ENCODE measurements at regions not wholly inside any gene's neighbourhood (a gene's known extent, or its start where the extent isn't known, plus 50 kb on each side); places are given as distances from the start of the nearest gene placed in this dataset.
"Not testable (repeated sequence)": the region's sequence is repeated elsewhere in the genome, so short reads cannot be mapped to it uniquely, and the experiment has no call there.

DNA sequence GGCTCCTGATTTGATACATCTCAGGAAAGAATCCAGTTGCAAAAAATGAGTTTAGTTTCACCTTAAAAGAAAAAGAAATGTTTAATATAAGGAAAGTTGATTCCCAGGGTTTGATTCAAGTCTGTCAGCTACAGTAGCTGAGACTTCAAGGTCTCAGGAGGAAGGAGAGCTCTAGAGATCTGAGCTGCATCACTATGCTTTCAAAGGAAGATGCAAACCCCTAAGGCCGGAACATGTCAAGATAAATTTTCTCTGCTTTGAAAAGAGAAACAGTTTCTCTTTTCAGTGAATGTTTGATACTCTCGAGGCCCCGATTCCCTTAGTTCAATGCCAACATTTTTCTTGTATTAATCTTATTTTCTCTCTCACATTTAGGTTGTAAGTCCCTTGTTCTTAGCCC, 128.6 kb downstream of the RGPD3 start:
- no peaks in the 10 kb centered on the region for H3K4me1 Mint-ChIP-seq (ENCODE audit: low read depth)
- H3K27me3 Mint-ChIP-seq (ENCODE audit: low read depth) = no peaks in the 10 kb centered on the region
- no peak overlapping the region for H3K4me3 Mint-ChIP-seq (ENCODE audit: low read depth)
- DNase-seq (ENCODE audit: low spot score) = no peak
- intact Hi-C loops (cut with micrococcal nuclease) = no loop called here
- no peaks in the 10 kb centered on the region for H3K9me3 Mint-ChIP-seq
- H3K36me3 Mint-ChIP-seq (ENCODE audit: low read depth) = no peaks in the 10 kb centered on the region
- no peak overlapping the region for H3K27ac Mint-ChIP-seq

DNA sequence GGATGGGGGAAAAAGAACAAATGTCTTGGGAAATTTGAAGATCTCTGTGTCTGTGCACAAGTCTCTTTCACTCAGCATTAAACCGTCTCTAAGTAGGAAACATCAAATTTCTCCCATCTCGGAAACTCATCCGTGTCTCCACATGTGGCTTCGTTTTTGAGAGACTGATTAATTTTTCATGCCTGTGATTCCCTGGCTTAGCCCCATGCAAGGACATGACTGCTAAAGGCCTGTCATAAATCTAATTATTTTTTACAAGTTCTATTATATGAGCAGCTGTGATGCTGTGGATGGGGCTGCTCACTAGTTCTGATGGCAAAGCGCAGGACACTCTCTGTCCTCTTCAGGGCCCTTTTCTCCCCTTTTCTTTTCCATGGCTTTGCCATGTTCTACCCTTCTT, 129.1 kb downstream of the RGPD3 start:
- Mint-ChIP-seq H3K36me3 (ENCODE audit: low read depth) (no peaks in the 10 kb centered on the region), H3K27ac (no peak overlapping the region), H3K4me1 (ENCODE audit: low read depth) (no peaks in the 10 kb centered on the region), H3K27me3 (ENCODE audit: low read depth) (no peaks in the 10 kb centered on the region), H3K9me3 (no peaks in the 10 kb centered on the region), H3K4me3 (ENCODE audit: low read depth) (no peak overlapping the region)
- intact Hi-C loops (cut with micrococcal nuclease) = no loop called here
- DNase-seq (ENCODE audit: low spot score) = no peak

DNA sequence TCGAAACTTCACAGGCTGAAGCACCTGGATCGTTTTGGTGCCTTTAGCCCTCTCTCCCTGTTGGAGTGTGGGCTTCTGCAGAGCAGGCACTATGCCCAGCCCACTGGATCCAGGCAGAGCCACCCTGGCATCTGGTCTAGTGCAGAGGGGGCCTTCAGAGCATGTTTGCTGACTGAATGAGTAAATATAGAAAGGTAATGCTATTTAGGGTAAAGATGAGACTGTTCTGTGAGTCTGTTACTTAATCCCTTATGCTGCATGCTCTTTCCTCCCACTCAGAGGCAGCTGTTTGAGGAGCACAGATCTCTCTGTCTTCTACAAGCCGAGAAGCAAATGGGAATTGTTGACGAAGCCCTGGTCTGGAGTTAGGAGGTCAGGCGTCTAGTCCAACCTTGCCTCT, 130.2 kb downstream of the RGPD3 start:
- H3K36me3 Mint-ChIP-seq (ENCODE audit: low read depth) = no peaks in the 10 kb centered on the region
- no peak overlapping the region for H3K27ac Mint-ChIP-seq
- DNase-seq (ENCODE audit: low spot score) = no peak
- no peak overlapping the region for H3K4me3 Mint-ChIP-seq (ENCODE audit: low read depth)
- H3K9me3 Mint-ChIP-seq = no peaks in the 10 kb centered on the region
- intact Hi-C loops (cut with micrococcal nuclease) = no loop called here
- H3K4me1 Mint-ChIP-seq (ENCODE audit: low read depth) = no peaks in the 10 kb centered on the region
- H3K27me3 Mint-ChIP-seq (ENCODE audit: low read depth) = no peaks in the 10 kb centered on the region

DNA sequence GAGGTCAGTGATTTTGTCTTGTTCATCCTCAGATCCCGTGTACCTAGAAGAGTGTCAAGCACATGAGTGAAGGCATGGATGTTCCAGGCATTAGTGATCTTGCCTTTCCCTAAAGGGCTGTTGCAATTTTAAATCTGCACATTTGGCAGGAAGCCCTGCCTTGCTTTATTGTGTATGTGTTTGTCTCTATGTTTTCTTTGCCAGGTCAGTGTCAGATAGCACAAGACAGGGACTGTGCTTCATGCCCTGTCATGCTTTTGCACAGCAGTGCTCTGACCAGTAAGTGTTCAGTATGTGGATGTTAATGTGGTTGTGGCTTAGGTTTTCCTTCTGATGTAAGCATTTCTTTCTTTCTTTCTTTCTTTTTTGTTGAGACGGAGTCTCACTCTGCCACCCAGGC, 131.5 kb downstream of the RGPD3 start:
- H3K27ac Mint-ChIP-seq = no peak overlapping the region
- H3K36me3 Mint-ChIP-seq (ENCODE audit: low read depth) = no peaks in the 10 kb centered on the region
- H3K4me1 Mint-ChIP-seq (ENCODE audit: low read depth) = no peaks in the 10 kb centered on the region
- no peaks in the 10 kb centered on the region for H3K9me3 Mint-ChIP-seq
- no peak for DNase-seq (ENCODE audit: low spot score)
- H3K27me3 Mint-ChIP-seq (ENCODE audit: low read depth) = no peaks in the 10 kb centered on the region
- intact Hi-C loops (cut with micrococcal nuclease) = no loop called here
- no peak overlapping the region for H3K4me3 Mint-ChIP-seq (ENCODE audit: low read depth)

DNA sequence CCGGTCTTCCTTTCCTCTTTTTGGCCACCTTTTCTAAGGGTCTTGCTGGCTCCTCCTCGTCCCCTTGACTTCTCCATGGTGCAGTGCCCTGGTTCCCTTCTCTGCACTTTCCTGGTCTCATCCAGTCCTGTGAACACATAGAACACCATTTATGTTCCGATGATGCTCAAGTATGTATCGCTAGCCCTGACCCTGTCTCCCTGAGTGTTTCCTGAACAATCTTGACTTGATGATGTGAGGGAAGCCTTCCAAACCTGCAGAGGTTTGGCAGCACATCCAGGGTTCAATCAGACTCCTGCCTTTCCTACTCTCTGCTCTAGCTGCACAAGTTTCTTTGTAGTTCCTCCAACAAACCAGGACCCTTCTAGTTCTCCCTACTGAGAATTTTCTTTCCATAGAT, 132.1 kb downstream of the RGPD3 start:
- intact Hi-C loops (cut with micrococcal nuclease) = no loop called here
- H3K27ac Mint-ChIP-seq = no peak overlapping the region
- H3K4me1 Mint-ChIP-seq (ENCODE audit: low read depth) = no peaks in the 10 kb centered on the region
- H3K9me3 Mint-ChIP-seq = no peaks in the 10 kb centered on the region
- DNase-seq (ENCODE audit: low spot score) = no peak
- H3K36me3 Mint-ChIP-seq (ENCODE audit: low read depth) = no peaks in the 10 kb centered on the region
- no peak overlapping the region for H3K4me3 Mint-ChIP-seq (ENCODE audit: low read depth)
- H3K27me3 Mint-ChIP-seq (ENCODE audit: low read depth) = no peaks in the 10 kb centered on the region

DNA sequence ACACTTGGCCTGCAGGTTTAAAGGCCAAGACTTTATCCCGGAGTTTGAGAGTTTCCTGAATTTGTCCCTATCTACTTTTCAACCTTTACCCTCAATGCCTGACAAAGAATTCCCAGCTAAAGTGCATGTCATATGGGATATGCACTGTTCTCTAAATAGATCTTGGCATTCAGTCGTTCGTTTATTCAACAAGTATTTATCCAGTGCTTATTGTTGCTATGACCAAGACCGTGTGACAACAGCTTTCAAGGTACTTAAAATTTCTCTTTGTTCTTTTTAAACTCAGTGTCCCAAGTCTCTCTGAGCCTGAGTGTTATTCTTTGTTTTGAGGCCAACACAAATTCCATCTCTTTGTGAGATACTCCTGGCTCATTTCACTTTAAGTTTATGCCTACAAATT, 133.4 kb downstream of the RGPD3 start:
- no peak for DNase-seq (ENCODE audit: low spot score)
- Mint-ChIP-seq H3K4me1 (ENCODE audit: low read depth) (no peaks in the 10 kb centered on the region), H3K36me3 (ENCODE audit: low read depth) (no peaks in the 10 kb centered on the region), H3K27ac (no peak overlapping the region), H3K4me3 (ENCODE audit: low read depth) (no peak overlapping the region), H3K9me3 (no peaks in the 10 kb centered on the region), H3K27me3 (ENCODE audit: low read depth) (no peaks in the 10 kb centered on the region)
- intact Hi-C loops (cut with micrococcal nuclease) = no loop called here

DNA sequence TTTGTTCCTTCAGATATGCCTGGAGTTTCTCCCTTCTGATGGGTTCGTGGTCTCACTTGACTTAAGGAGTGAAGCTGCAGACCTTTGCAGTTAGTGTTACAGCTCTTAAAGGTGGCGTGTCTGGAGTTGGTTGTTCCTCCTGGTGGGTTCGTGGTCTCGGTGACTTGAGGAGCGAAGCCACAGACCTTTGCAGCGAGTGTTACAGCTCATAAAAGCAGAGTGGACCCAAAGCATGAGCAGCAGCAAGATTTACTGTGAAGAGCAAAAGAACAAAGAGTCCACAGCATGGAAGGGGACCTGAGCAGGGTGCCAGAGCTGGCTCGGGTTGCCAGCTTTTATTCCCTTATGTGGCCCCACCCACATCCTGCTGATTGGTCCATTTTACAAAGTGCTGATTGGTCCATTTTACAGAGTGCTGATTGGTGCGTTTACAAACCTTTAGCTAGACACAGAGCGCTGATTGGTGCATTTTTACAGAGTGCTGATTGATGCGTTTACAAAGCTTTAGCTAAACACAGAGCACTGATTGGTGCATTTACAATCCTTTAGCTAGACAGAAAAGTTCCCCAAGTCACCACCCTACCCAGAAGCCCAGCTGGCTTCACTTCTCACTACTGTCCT, 134.8 kb downstream of the RGPD3 start:
- H3K9me3 Mint-ChIP-seq; H3K27me3 Mint-ChIP-seq (ENCODE audit: low read depth); H3K27ac Mint-ChIP-seq; H3K36me3 Mint-ChIP-seq (ENCODE audit: low read depth); intact Hi-C loops (cut with micrococcal nuclease); H3K4me3 Mint-ChIP-seq (ENCODE audit: low read depth); H3K4me1 Mint-ChIP-seq (ENCODE audit: low read depth); DNase-seq (ENCODE audit: low spot score): not testable (repeated sequence)

DNA sequence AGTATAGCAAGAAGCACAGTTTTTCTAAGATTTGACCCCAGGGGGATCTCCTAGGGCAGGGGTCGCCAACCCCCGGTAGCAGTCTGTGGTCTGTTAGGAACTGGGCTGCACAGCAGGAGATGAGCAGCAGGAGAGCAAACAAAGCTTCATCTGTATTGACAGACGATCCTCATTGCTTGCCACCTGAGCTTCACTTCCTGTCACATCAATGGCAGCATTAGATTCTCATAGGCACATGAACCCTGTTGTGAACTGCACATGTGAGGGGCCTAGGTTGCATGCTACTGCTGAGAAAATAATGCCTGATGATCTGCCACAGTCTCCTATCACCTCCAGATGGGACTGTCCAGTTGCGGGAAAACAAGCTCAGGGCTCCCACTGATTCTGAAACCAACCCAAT, 136.2 kb downstream of the RGPD3 start:
- intact Hi-C loops (cut with micrococcal nuclease) = no loop called here
- DNase-seq (ENCODE audit: low spot score) = no peak
- Mint-ChIP-seq H3K4me1 (ENCODE audit: low read depth) (no peaks in the 10 kb centered on the region), H3K27ac (no peak overlapping the region), H3K36me3 (ENCODE audit: low read depth) (no peaks in the 10 kb centered on the region), H3K4me3 (ENCODE audit: low read depth) (no peak overlapping the region), H3K27me3 (ENCODE audit: low read depth) (no peaks in the 10 kb centered on the region), H3K9me3 (no peaks in the 10 kb centered on the region)

DNA sequence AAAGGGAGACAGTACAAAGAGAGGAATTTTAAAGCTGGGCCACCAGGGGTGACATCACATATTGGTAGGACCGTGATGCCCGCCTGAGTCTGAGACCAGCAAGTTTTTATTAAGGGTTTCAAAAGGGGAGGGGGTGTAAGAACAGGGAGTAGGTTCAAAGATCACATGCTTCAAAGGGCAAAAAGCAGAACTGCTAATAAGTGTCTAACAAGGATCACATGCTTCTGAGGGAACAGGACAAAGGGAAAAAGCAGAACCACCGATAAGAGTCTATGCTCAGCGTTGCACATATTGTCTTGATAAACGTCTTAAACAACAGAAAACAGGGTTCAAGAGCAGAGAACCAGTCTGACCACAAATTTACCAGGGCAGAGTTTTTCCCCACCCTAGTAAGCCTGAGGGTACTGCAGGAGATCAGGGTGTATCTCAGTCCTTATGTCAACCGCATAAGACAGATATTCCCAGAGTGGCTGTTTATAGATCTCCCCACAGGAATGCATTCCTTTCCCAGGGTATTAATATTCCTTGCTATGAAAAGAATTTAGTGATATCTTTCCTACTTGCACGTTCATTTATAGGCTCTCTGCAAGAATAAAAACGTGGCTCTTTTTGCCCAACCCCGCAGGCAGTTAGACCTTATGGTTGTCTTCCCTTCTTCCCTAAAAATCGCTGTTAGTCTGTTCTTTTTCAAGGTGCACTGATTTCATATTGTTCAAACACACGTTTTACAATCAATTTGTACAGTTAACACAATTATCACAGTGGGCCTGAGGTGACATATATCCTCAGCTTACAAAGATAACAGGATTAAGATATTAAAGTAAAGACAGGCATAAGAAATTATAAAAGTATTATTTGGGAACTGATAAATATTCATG, 136.5 kb upstream of the UXS1 start:
- H3K27ac Mint-ChIP-seq; DNase-seq (ENCODE audit: low spot score); H3K36me3 Mint-ChIP-seq (ENCODE audit: low read depth); H3K4me1 Mint-ChIP-seq (ENCODE audit: low read depth); H3K9me3 Mint-ChIP-seq; H3K27me3 Mint-ChIP-seq (ENCODE audit: low read depth); H3K4me3 Mint-ChIP-seq (ENCODE audit: low read depth); intact Hi-C loops (cut with micrococcal nuclease): not testable (repeated sequence)

DNA sequence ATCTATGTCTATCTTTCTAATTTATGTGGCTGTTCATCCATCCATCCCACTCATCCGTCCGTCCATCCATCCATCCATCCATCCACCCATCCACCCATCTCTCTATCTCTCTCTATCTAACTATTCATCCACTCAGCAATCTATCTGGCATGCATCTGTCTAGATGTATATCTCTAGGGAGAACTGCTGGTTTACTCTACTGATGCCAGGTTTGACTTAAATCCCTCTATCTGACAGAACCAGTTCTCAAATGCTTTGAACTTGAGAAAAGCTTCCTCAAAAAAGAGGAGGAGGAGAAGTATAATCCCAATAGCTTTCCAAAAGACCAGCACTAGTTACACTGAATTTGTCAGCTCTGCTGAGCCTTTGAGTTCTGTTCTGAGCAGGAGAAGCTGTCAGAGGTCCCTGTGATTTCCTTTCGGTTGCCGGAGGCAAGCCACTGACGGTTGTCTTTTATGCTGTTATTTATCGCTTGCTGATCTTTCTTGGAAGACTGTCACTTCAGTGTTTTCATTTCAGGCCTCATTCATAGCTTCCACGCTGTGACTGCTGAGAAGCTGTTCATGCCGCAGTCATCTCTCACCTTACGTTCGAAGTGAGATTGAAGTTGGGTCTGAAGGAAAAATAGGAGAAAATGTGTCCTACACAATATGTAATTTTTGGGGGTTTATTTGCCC, 129.4 kb upstream of the UXS1 start:
- Mint-ChIP-seq H3K4me1 (ENCODE audit: low read depth) (peaks cover 2% of the 10 kb centered on the region), H3K9me3 (no peaks in the 10 kb centered on the region), H3K4me3 (ENCODE audit: low read depth) (no peak overlapping the region), H3K27me3 (ENCODE audit: low read depth) (peaks cover 10% of the 10 kb centered on the region), H3K36me3 (ENCODE audit: low read depth) (no peaks in the 10 kb centered on the region), H3K27ac (no peak overlapping the region)
- intact Hi-C loops (cut with micrococcal nuclease) = no loop called here
- DNase-seq (ENCODE audit: low spot score) = no peak

DNA sequence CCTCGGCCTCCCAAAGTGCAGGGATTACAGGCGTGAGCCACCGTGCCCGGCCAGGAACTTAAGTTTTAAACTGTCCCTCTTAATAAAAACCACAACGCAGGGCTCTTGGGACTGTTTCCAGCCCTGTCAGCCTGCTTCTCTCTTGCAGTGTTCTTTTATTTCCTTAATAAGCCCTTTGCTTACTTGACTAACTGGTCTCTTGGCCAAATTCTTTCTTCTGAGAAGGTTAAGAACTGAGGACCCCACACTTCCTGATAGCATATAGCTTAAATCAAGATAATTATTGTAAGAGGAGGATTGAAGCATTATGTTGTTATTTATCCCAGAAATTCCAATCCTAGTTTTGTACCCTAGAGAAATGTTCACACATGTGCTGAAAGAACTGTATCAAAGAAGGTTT, 128.2 kb upstream of the UXS1 start:
- Mint-ChIP-seq H3K27me3 (ENCODE audit: low read depth) (peaks cover 12% of the 10 kb centered on the region), H3K27ac (no peak overlapping the region), H3K36me3 (ENCODE audit: low read depth) (no peaks in the 10 kb centered on the region), H3K9me3 (no peaks in the 10 kb centered on the region), H3K4me1 (ENCODE audit: low read depth) (peaks cover 2% of the 10 kb centered on the region), H3K4me3 (ENCODE audit: low read depth) (no peak overlapping the region)
- intact Hi-C loops (cut with micrococcal nuclease) = no loop called here
- DNase-seq (ENCODE audit: low spot score) = no peak

DNA sequence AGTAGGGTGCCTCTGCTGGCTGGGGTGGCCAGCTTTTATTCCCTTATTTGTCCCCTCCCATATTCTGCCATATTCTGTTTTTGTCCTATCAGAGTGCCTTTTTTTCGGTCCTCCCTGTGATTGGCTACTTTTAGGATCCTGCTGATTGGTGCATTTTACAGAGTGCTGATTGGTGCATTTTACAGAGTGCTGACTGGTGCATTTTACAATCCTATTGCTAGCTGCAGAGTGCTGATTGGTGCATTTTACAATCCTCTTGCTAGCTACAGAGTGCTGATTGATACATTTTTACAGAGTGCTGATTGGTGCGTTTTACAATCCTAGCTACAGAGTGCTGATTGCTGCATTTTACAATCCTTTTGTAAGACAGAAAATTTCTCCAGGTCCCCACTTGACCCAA, 126.3 kb upstream of the UXS1 start:
- DNase-seq (ENCODE audit: low spot score); H3K4me1 Mint-ChIP-seq (ENCODE audit: low read depth); H3K36me3 Mint-ChIP-seq (ENCODE audit: low read depth); H3K9me3 Mint-ChIP-seq; H3K4me3 Mint-ChIP-seq (ENCODE audit: low read depth); intact Hi-C loops (cut with micrococcal nuclease); H3K27ac Mint-ChIP-seq; H3K27me3 Mint-ChIP-seq (ENCODE audit: low read depth): not testable (repeated sequence)

DNA sequence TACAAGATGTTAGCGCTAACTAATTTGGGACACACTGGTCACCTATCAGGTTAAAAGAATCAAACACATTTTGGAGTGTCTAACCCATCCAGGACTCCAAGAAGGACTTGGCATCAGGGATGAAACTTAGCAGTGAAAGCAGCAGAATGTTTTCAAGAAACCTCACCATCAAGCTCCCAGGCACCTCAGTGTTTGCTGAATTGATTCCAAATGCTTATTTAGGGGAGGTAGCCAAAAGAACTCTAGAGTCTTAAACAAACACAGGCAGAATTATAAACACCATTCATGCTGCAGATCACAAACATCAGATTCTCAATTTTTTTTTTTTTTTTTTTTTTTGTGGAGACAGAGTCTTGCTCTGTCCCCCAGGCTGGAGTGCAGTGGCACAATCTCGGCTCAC, 122.8 kb upstream of the UXS1 start:
- Mint-ChIP-seq H3K27me3 (ENCODE audit: low read depth) (peaks cover 3% of the 10 kb centered on the region), H3K9me3 (no peaks in the 10 kb centered on the region), H3K27ac (no peak overlapping the region), H3K4me3 (ENCODE audit: low read depth) (no peak overlapping the region), H3K4me1 (ENCODE audit: low read depth) (peaks cover 7% of the 10 kb centered on the region), H3K36me3 (ENCODE audit: low read depth) (no peaks in the 10 kb centered on the region)
- DNase-seq (ENCODE audit: low spot score) = no peak
- intact Hi-C loops (cut with micrococcal nuclease) = no loop called here

Data from activated T-helper 2 cell treated with anti-CD3 and anti-CD28 coated beads, Interferon-gamma antibody, Interleukin-2, Interleukin-4, amounts not matched to agents 10 μg/mL and 5 μg/mL and 100 μg/mL, durations not matched to agents 14 hours and 24 hours and 36 hours (primary cell).